ENCODE measurements at regions not wholly inside any gene's neighbourhood (a gene's known extent, or its start where the extent isn't known, plus 50 kb on each side); places are given as distances from the start of the nearest gene placed in this dataset.

GRCh38 chr9:99357575-99357974, 135.5 kb downstream of the SEC61B start:
- TF ChIP-seq POLR2A (IDR thresholded peaks at IDR 0.05), result no peak
- TF ChIP-seq, protein P1, sequence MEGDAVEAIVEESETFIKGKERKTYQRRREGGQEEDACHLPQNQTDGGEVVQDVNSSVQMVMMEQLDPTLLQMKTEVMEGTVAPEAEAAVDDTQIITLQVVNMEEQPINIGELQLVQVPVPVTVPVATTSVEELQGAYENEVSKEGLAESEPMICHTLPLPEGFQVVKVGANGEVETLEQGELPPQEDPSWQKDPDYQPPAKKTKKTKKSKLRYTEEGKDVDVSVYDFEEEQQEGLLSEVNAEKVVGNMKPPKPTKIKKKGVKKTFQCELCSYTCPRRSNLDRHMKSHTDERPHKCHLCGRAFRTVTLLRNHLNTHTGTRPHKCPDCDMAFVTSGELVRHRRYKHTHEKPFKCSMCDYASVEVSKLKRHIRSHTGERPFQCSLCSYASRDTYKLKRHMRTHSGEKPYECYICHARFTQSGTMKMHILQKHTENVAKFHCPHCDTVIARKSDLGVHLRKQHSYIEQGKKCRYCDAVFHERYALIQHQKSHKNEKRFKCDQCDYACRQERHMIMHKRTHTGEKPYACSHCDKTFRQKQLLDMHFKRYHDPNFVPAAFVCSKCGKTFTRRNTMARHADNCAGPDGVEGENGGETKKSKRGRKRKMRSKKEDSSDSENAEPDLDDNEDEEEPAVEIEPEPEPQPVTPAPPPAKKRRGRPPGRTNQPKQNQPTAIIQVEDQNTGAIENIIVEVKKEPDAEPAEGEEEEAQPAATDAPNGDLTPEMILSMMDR (IDR thresholded peaks at IDR 0.05), result no peak
